GM12878 (cell line): ENCODE measurements at regions not wholly inside any gene's neighbourhood (a gene's known extent, or its start where the extent isn't known, plus 50 kb on each side); places are given as distances from the start of the nearest gene placed in this dataset.

Experiments
- CREM ChIP-seq: IDR thresholded peaks from 2 replicates; pipeline ENCODE4 v1.6.1; 2014; ENCODE audit warnings: antibody characterized with exemption, low read depth
- SIX5 ChIP-seq: IDR thresholded peaks from 2 replicates; pipeline ENCODE4 v1.6.1; 2011; ENCODE audit warnings: mild to moderate bottlenecking, low read depth, low read length, moderate library complexity; ENCODE audit not compliant: severe bottlenecking
- SMAD1 ChIP-seq: fragments of 450-650 bp; IDR thresholded peaks from 2 replicates; pipeline ENCODE4 v1.6.1; 2018; ENCODE audit warnings: mild to moderate bottlenecking, low read depth; ENCODE audit not compliant: partially characterized antibody
- SMAD5 ChIP-seq: IDR thresholded peaks from 2 replicates; pipeline ENCODE4 v1.6.1; 2016; ENCODE audit warnings: antibody characterized with exemption, low read depth
- STAT3 ChIP-seq: IDR thresholded peaks from 2 replicates; pipeline ENCODE4 v1.6.1; 2011; ENCODE audit warnings: low read depth, low read length, improper control_type of control experiment
- TF ChIP-seq, protein P1 (sequence below): fragments of 450-650 bp; conservative IDR thresholded peaks from 2 replicates; pipeline ENCODE4 v1.6.1; 2017; ENCODE audit warnings: mild to moderate bottlenecking, moderate library complexity
- TF ChIP-seq, protein P2 (sequence below): IDR thresholded peaks from 2 replicates; pipeline ENCODE4 v1.6.1; 2012; ENCODE audit warnings: mild to moderate bottlenecking, low read depth, low read length

DNA sequence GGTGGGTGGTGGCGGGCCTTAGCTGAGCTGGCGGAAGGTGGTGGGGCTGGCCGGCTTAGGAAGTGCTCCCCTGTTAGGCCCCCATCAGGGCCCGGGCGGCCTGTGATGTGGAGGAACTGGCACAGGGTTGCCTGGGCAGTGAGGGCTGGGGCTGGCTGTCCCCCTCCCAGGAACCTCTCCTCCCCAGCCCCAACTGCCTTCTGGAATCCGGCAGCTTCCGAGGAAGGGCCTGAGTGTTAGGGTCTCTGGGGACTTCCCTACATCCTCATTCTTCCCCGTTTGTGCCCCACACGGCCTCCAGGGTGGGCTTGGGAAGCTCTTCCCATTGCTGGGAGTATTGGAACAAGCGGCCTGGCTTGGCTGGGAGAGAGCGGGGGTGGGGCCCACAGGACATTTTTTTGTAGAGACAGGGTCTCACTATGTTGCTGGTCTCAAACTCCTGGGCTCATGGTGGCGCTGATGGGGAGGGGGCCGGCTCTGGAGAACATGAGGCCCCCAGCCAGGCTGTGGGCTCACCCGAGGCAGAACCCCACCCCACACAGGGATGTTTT lies 89.9 kb upstream of the CIBAR2 start (continued):
- TF ChIP-seq, protein P1, sequence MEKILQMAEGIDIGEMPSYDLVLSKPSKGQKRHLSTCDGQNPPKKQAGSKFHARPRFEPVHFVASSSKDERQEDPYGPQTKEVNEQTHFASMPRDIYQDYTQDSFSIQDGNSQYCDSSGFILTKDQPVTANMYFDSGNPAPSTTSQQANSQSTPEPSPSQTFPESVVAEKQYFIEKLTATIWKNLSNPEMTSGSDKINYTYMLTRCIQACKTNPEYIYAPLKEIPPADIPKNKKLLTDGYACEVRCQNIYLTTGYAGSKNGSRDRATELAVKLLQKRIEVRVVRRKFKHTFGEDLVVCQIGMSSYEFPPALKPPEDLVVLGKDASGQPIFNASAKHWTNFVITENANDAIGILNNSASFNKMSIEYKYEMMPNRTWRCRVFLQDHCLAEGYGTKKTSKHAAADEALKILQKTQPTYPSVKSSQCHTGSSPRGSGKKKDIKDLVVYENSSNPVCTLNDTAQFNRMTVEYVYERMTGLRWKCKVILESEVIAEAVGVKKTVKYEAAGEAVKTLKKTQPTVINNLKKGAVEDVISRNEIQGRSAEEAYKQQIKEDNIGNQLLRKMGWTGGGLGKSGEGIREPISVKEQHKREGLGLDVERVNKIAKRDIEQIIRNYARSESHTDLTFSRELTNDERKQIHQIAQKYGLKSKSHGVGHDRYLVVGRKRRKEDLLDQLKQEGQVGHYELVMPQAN: no peak
- TF ChIP-seq, protein P2, sequence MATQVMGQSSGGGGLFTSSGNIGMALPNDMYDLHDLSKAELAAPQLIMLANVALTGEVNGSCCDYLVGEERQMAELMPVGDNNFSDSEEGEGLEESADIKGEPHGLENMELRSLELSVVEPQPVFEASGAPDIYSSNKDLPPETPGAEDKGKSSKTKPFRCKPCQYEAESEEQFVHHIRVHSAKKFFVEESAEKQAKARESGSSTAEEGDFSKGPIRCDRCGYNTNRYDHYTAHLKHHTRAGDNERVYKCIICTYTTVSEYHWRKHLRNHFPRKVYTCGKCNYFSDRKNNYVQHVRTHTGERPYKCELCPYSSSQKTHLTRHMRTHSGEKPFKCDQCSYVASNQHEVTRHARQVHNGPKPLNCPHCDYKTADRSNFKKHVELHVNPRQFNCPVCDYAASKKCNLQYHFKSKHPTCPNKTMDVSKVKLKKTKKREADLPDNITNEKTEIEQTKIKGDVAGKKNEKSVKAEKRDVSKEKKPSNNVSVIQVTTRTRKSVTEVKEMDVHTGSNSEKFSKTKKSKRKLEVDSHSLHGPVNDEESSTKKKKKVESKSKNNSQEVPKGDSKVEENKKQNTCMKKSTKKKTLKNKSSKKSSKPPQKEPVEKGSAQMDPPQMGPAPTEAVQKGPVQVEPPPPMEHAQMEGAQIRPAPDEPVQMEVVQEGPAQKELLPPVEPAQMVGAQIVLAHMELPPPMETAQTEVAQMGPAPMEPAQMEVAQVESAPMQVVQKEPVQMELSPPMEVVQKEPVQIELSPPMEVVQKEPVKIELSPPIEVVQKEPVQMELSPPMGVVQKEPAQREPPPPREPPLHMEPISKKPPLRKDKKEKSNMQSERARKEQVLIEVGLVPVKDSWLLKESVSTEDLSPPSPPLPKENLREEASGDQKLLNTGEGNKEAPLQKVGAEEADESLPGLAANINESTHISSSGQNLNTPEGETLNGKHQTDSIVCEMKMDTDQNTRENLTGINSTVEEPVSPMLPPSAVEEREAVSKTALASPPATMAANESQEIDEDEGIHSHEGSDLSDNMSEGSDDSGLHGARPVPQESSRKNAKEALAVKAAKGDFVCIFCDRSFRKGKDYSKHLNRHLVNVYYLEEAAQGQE: no peak
- TF ChIP-seq STAT3: no peak
- no peak for TF ChIP-seq SMAD5
- TF ChIP-seq SMAD1: no peak
- TF ChIP-seq SIX5: no peak
- no peak for TF ChIP-seq CREM
